ENCODE measurements at regions not wholly inside any gene's neighbourhood (a gene's known extent, or its start where the extent isn't known, plus 50 kb on each side); places are given as distances from the start of the nearest gene placed in this dataset.
A peak's percentile ranks its signal among the peaks of the same experiment; 100 is the strongest.

- Histone ChIP-seq H3K9me3 (ENCODE audit: control insufficient read depth, low read depth, low read length) (no peaks in the 10 kb centered on the region), H3K36me3 (ENCODE audit: control insufficient read depth, insufficient read depth, low read length) (no peaks in the 10 kb centered on the region), H3K4me1 (ENCODE audit: control insufficient read depth, insufficient read depth, low read length) (no peaks in the 10 kb centered on the region), H3K4me3 (ENCODE audit: low read length) (no peak overlapping the region), H3K27me3 (ENCODE audit: control insufficient read depth, insufficient read depth, low read length) (no peaks in the 10 kb centered on the region), H3K27ac (ENCODE audit: low read length) (no peak overlapping the region)
- WGBS (ENCODE audit: insufficient coverage, low lambda C conversion rate) = 100% methylated on average over 1 of the region's 3 CpGs
- DNase-seq = no peak
Measured at GRCh38 chr6:22497276-22497675, 72.1 kb upstream of the HDGFL1 start.

GRCh38 chr6:22499815-22500214 lies 69.6 kb upstream of the HDGFL1 start:
- H3K4me3 ChIP-seq (ENCODE audit: low read length) = no peak overlapping the region

GRCh38 chr6:22506496-22506895 lies 62.9 kb upstream of the HDGFL1 start:
- Histone ChIP-seq H3K27ac (ENCODE audit: low read length) (no peak overlapping the region), H3K4me1 (ENCODE audit: control insufficient read depth, insufficient read depth, low read length) (no peaks in the 10 kb centered on the region), H3K9me3 (ENCODE audit: control insufficient read depth, low read depth, low read length) (no peaks in the 10 kb centered on the region), H3K36me3 (ENCODE audit: control insufficient read depth, insufficient read depth, low read length) (no peaks in the 10 kb centered on the region), H3K4me3 (ENCODE audit: low read length) (no peak overlapping the region), H3K27me3 (ENCODE audit: control insufficient read depth, insufficient read depth, low read length) (no peaks in the 10 kb centered on the region)
- DNase-seq = no peak
- 97% methylated on average over 4 of the region's 8 CpGs for WGBS (ENCODE audit: insufficient coverage, low lambda C conversion rate)

More at GRCh38 chr6:22499815-22500214, 69.6 kb upstream of the HDGFL1 start:
- no peaks in the 10 kb centered on the region for H3K27me3 ChIP-seq (ENCODE audit: control insufficient read depth, insufficient read depth, low read length)
- no peaks in the 10 kb centered on the region for H3K36me3 ChIP-seq (ENCODE audit: control insufficient read depth, insufficient read depth, low read length)
- no peak overlapping the region for H3K27ac ChIP-seq (ENCODE audit: low read length)
- no peaks in the 10 kb centered on the region for H3K4me1 ChIP-seq (ENCODE audit: control insufficient read depth, insufficient read depth, low read length)
- no peaks in the 10 kb centered on the region for H3K9me3 ChIP-seq (ENCODE audit: control insufficient read depth, low read depth, low read length)
- DNase-seq = no peak

- 94% methylated on average over 5 of the region's 9 CpGs for WGBS (ENCODE audit: insufficient coverage, low lambda C conversion rate)
- Histone ChIP-seq H3K36me3 (ENCODE audit: control insufficient read depth, insufficient read depth, low read length) (no peaks in the 10 kb centered on the region), H3K27me3 (ENCODE audit: control insufficient read depth, insufficient read depth, low read length) (no peaks in the 10 kb centered on the region), H3K27ac (ENCODE audit: low read length) (no peak overlapping the region), H3K4me3 (ENCODE audit: low read length) (no peak overlapping the region), H3K4me1 (ENCODE audit: control insufficient read depth, insufficient read depth, low read length) (peaks cover 5% of the 10 kb centered on the region), H3K9me3 (ENCODE audit: control insufficient read depth, low read depth, low read length) (no peaks in the 10 kb centered on the region)
- no peak for DNase-seq
Measured at GRCh38 chr6:22512686-22513427, 56.5 kb upstream of the HDGFL1 start.

GRCh38 chr6:22513667-22514066 lies 55.7 kb upstream of the HDGFL1 start:
- Histone ChIP-seq H3K4me3 (ENCODE audit: low read length) (no peak overlapping the region), H3K36me3 (ENCODE audit: control insufficient read depth, insufficient read depth, low read length) (no peaks in the 10 kb centered on the region), H3K27ac (ENCODE audit: low read length) (no peak overlapping the region), H3K27me3 (ENCODE audit: control insufficient read depth, insufficient read depth, low read length) (no peaks in the 10 kb centered on the region), H3K4me1 (ENCODE audit: control insufficient read depth, insufficient read depth, low read length) (peaks cover 5% of the 10 kb centered on the region), H3K9me3 (ENCODE audit: control insufficient read depth, low read depth, low read length) (no peaks in the 10 kb centered on the region)
- WGBS (ENCODE audit: insufficient coverage, low lambda C conversion rate) = 67% methylated on average over 1 of the region's 9 CpGs
- peak in 1 of 2 donors; percentile 26 for DNase-seq

GRCh38 chr6:22519237-22519636 lies 50.1 kb upstream of the HDGFL1 start:
- 75% methylated on average over 2 of the region's 2 CpGs for WGBS (ENCODE audit: insufficient coverage, low lambda C conversion rate)
- Histone ChIP-seq H3K4me3 (ENCODE audit: low read length) (no peak overlapping the region), H3K27ac (ENCODE audit: low read length) (no peak overlapping the region), H3K4me1 (ENCODE audit: control insufficient read depth, insufficient read depth, low read length) (no peaks in the 10 kb centered on the region), H3K9me3 (ENCODE audit: control insufficient read depth, low read depth, low read length) (no peaks in the 10 kb centered on the region), H3K36me3 (ENCODE audit: control insufficient read depth, insufficient read depth, low read length) (no peaks in the 10 kb centered on the region), H3K27me3 (ENCODE audit: control insufficient read depth, insufficient read depth, low read length) (no peaks in the 10 kb centered on the region)
- DNase-seq = no peak

All from large intestine (tissue), 3 donors.